M059J (cell line): ENCODE measurements at regions not wholly inside any gene's neighbourhood (a gene's known extent, or its start where the extent isn't known, plus 50 kb on each side); places are given as distances from the start of the nearest gene placed in this dataset.
"Not testable (repeated sequence)": the region's sequence is repeated elsewhere in the genome, so short reads cannot be mapped to it uniquely, and the experiment has no call there.

Experiments
- DNase-seq: peaks from one replicate; pipeline ENCODE4 v3.0.0-alpha.2; 2012; ENCODE audit warnings: low read depth

DNA sequence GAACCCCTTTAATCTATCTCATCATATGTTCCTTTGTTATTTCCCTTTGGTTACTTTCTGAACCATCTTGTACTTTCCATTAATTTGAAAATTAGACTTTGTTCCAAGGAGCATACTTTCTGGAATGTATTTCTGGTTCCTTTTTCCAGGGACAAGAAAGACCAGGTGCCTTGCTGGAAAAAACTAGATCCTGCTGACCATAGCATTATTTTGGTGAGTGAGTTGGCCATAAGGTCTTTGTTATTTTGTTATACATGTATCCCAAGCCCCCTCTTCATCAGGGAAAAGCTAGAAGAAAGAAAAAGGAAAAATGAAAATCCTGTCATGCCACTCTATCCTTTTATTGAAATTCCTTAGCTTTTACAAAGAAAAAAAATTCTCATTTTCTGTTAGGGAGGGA lies 228.1 kb upstream of the TFPI start:
- DNase-seq = no peak

GRCh38 chr2:187783446-187783845 lies 229.2 kb upstream of the TFPI start:
- DNase-seq = peak; percentile 25

GRCh38 chr2:187784138-187784537 lies 229.9 kb upstream of the TFPI start:
- DNase-seq = not testable (repeated sequence)

DNA sequence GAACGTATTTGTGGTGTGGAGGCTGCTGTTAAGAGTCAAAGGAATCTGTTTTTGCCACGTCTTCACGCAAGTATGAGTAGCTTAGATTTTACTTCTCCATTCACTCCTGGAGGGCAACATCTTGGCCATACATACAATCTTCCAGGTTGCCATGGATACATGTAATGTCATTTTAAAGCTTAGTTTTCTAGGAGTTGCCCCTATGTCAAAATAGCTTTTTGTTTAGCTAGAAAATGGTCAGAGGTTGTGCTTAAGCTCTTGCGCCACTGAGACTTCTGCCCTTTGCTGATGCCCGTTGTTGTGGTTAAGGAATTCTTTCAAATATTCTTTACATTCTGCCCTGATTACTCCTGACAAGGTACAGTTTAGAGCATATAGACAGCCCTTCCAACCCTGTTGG lies 245.4 kb upstream of the TFPI start:
- DNase-seq = no peak

DNA sequence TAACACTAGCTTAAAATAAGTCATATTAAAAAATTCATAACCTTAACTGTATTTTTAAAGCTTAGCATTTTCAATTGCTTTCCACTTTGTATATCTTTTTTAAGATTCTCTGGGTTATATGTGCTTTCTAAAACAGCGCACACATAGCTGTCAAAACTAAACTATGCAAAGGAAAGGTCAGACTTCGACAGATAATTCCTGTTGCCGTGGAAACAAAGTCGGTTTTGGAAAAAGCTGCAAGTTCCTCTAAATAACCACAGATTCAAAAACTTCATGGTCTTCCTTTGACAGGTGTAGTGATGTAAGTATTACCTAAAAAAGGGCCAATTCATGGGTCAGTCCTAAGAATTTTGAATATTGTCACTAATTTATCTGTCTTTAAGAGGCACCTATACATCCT lies 249.6 kb upstream of the TFPI start:
- DNase-seq = no peak

DNA sequence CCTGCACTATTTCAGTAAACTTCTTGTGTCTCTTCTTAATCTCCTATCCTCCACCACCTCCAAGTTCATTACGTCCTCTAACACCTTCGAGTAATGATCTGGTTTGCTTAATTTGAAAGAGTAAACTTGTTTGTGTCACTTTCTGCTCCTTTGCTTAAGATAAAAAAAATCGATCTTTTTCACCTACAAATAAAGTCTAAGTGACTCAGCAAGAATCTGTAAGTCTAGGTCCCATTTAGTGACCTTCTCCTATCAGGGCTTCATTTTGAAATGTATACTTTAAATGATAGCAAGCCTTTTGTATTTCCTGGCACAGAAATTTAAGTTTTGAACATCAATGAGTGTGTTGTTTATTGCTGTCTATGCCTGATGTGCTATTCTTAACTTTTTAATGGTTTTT lies 260.9 kb upstream of the TFPI start:
- DNase-seq = no peak

- DNase-seq = peak; percentile 16
Observed at GRCh38 chr2:187819624-187820023, 265.4 kb upstream of the TFPI start.

GRCh38 chr2:187825108-187825507 lies 270.9 kb upstream of the TFPI start:
- DNase-seq = no peak

DNA sequence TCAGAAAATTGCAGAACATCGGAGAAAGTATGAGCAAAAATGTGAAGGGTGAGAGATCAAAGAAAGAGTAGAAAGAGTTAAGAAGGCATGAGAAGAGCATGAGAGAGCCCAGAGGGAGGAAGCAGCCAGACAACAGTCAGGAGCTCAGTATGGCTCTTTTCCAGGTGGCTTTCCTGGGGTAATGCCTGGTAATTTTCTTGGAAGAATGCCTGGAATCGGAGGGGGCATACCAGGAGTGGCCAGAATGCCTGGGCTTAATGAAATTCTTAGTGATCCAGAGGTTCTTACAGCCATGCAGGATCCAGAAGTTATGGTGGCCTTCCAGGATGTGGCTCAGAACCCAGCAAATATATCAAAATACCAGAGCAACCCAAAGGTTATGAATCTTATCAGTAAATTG lies 271.8 kb upstream of the TFPI start:
- DNase-seq = peak; percentile 83

GRCh38 chr2:187834787-187835186 lies 280.6 kb upstream of the TFPI start:
- no peak for DNase-seq

DNA sequence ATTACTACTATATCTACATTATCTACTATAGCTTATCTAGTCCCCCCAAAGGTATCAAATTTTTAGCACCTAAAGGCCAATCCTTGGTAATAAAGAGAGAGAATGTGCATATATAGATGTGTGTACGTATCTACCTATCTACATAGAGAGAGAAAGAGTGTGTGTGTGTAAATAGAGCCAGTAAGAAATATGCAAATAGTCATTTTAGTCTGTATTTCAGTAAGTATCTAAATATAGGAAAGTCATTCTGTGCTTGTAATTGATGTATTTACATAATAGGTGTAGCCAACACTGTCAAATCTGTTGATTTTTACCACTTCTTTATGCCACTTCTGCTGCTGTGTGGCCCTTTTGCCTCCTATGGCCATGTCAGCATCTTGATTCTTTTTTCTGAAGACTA lies 284.5 kb upstream of the TFPI start:
- no peak for DNase-seq

DNA sequence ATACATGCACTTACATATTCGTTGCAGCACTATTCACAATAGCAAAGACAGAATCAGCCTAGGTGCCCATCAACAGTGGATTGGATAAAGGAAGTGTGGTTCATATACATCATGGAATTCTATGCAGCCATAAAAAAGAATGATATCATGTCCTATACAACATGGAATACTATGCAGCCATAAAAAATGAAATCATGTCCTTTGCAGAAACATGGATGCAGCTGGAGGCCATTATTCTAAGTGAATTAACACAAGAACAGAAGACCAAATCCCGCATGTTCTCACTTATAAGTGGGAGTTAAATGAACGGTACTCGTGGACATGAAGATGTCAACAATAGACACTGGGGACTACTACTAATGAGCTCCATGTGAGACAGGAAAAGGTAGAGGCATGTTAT lies 288.1 kb upstream of the TFPI start:
- no peak for DNase-seq

DNA sequence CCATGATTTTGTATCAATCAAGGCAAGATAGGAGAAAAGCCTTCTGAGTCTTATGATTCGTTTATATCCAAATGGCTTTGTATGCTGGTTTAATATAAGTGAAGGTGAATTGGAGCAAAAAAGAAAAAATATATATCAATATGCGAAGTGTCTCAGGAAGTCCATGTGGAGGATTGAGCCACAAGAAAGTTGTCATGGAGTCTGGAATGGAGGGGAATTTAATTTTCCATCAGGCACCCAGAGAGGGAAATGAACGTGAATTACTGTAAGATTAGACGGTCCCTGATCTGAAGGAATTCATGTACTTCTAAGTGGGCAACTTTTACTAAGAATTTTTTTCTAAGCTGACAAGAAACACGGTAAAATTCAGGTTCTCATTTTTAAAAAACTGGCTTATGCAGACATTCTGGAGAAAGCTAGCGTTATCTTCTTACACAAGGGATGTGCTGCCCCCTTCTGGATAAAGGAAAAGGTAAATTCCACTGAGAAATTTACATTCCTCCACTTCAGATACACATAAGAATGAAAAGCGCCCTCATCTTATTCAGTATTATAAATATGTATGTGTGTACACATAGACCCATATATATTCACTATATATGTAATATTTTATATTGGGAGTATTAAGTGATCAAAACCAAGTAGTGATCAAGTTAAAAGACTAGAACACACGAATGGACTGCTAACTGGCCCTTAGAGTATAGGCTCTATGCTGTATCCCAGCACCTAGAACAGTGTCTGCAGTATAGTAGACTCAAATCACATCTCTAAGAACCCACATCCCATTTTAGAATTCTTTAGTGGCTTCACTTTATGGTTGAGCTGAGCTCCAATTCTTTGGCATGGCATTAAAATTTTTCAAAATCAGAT lies 289.0 kb upstream of the TFPI start:
- peak; percentile 64 for DNase-seq

- no peak for DNase-seq
Observed at GRCh38 chr2:187847245-187848208, 293.3 kb upstream of the TFPI start.

- no peak for DNase-seq
Observed at GRCh38 chr2:187851955-187852561, 297.8 kb upstream of the TFPI start.

DNA sequence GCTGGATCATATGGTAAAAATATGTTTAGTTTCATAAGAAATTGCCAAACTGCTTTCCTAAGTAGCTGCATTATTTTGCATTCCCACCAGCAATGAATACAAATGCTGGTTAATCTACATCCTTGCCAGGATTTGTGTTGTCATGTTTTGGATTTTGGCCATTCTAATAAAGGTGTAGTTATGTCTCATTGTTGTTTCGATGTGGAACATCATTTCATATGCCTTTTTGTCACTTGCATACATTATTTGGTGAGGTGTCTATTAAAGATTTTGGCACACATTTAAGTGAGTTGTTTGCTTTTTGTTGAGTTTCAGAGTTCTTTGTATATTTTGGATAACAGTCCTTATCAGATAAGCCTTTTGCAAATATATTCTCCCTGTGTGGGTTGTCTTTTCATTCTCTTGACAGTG lies 299.2 kb upstream of the TFPI start:
- DNase-seq = no peak

GRCh38 chr2:187854801-187855200 lies 300.6 kb upstream of the TFPI start:
- DNase-seq = no peak

DNA sequence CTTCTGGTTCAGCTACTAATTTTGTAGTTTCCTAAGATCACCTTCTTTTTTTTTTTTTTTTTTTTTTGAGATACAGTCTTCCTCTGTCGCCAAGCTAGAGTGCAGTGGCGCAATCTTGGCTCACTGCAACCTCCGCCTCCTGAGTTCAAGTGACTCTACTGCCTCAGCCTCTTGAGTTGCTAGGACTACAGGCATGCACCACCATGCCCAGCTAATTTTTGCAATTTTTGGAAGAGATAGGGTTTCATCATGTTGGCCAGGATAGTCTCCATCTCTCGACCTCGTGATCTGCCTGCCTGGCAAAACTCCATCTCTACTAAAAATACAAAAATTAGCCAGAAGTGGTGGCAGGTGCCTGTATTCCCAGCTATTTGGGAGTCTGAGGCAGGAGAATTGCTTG lies 301.5 kb upstream of the TFPI start:
- no peak for DNase-seq

GRCh38 chr2:187857826-187858225 lies 303.6 kb upstream of the TFPI start:
- DNase-seq = no peak

- no peak for DNase-seq
Observed at GRCh38 chr2:187862715-187863114, 308.5 kb upstream of the TFPI start.

DNA sequence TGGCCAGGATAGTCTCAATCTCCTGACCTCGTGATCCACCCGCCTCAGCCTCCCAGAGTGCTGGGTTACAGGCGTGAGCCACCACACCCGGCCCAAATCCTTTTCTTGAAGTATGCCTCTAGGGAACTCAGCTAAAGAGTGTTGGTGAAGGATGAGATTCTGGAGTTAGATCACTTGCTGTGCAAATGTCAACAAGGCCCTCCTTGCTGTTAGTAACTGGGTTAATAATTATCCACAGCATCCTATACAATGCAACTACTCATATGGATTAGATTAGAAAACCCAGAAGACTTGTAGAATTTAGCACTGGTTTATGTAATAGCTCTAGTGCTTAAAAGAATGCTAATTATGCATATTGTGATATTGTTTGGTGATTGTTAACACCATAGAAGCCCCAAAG lies 310.8 kb upstream of the TFPI start:
- DNase-seq = no peak

DNA sequence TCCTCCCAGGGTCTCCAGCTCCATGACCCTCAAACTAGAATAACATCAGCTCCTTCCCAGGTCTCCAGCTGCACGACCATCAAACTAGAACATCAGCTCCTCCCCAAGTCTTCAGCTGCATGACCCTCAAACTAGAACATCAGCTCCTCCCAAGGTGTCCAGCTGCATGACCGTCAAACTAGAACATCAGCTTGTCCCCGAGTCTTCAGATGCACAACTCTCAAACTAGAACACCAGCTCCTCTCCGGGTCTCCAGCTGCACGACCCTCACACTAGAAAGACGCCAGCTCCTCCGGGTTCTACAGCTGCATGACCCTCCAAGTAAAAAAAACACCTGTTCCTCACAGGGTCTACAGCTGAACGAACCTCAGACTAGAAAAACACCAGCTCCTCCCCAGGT lies 312.9 kb upstream of the TFPI start:
- no peak for DNase-seq
